PFSK-1 (cell line): ENCODE measurements at regions not wholly inside any gene's neighbourhood (a gene's known extent, or its start where the extent isn't known, plus 50 kb on each side); places are given as distances from the start of the nearest gene placed in this dataset.

Experiments
- FOXP2 ChIP-seq: optimal IDR thresholded peaks from 2 replicates; pipeline ENCODE3; 2011; ENCODE audit warnings: borderline replicate concordance, control low read depth, inconsistent platforms; ENCODE audit not compliant: insufficient read depth; ENCODE audit errors: extremely low read length, extremely low read depth
- POLR2AphosphoS5 ChIP-seq: IDR thresholded peaks from 2 replicates; pipeline ENCODE4 v1.6.1; 2012; ENCODE audit warnings: low read depth, mild to moderate bottlenecking, control low read depth, low read length, moderate library complexity
- TAF1 ChIP-seq: IDR thresholded peaks from 2 replicates; pipeline ENCODE4 v1.6.1; 2012; ENCODE audit warnings: low read length, control low read depth, borderline replicate concordance; ENCODE audit not compliant: insufficient read depth
- TF ChIP-seq, protein P1 (sequence below), 2 experiments: IDR thresholded peaks; 2 replicates each; pipeline versions ENCODE4 v1.6.1 to v1.8.0; 2011 to 2012; ENCODE audit warnings: low read depth in 2 of 2, low read length in 2 of 2, control low read depth in 1 of 2, inconsistent platforms in 1 of 2, mild to moderate bottlenecking in 1 of 2, moderate library complexity in 1 of 2; ENCODE audit not compliant: insufficient read depth in 1 of 2

DNA sequence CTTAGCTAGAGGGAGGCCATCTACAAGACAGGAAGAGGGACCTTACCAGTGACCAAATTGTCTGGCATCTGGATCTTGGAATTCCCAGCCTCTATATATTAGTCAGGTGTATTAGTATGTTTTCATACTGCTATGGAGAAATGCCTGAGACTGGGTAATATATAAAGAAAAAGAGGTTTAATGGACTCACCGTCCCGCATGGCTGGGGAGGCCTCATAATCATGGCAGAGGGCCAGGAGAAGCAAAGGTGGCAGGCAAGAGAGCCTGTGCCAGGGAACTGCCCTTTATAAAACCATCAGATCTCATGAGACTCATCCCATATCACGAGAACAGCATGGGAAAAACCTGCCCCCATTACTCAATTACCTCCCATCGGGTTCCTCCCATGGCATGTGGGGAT is 500.2 kb downstream of the SHISA9 start:
- TF ChIP-seq, protein P1, sequence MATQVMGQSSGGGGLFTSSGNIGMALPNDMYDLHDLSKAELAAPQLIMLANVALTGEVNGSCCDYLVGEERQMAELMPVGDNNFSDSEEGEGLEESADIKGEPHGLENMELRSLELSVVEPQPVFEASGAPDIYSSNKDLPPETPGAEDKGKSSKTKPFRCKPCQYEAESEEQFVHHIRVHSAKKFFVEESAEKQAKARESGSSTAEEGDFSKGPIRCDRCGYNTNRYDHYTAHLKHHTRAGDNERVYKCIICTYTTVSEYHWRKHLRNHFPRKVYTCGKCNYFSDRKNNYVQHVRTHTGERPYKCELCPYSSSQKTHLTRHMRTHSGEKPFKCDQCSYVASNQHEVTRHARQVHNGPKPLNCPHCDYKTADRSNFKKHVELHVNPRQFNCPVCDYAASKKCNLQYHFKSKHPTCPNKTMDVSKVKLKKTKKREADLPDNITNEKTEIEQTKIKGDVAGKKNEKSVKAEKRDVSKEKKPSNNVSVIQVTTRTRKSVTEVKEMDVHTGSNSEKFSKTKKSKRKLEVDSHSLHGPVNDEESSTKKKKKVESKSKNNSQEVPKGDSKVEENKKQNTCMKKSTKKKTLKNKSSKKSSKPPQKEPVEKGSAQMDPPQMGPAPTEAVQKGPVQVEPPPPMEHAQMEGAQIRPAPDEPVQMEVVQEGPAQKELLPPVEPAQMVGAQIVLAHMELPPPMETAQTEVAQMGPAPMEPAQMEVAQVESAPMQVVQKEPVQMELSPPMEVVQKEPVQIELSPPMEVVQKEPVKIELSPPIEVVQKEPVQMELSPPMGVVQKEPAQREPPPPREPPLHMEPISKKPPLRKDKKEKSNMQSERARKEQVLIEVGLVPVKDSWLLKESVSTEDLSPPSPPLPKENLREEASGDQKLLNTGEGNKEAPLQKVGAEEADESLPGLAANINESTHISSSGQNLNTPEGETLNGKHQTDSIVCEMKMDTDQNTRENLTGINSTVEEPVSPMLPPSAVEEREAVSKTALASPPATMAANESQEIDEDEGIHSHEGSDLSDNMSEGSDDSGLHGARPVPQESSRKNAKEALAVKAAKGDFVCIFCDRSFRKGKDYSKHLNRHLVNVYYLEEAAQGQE (IDR thresholded peaks at IDR 0.05; ENCODE audit: insufficient read depth in 1 of 2, low read depth in 2 of 2, low read length in 2 of 2): no peak
- TF ChIP-seq TAF1 (no peak), POLR2AphosphoS5 (no peak), FOXP2 (no peak)
